ENCODE measurements at regions not wholly inside any gene's neighbourhood (a gene's known extent, or its start where the extent isn't known, plus 50 kb on each side); places are given as distances from the start of the nearest gene placed in this dataset.

DNA sequence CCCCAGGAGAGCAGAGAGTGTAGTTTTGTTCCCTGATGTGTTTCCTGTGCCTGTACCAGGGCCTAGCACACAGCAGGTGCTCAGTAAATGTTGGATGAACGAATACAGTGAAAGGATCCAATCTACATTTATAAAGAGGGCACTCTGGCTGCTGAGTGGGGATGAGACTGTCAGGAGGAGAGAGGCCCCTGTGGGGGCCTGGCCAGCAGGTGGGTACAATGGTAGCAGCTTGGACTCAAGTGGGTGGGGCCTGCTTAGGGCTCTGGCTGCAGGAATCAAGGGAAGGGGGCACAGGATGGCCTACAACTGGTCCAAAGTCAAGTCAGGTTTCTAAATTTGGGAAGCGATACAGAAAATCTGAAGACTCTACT is 156.6 kb upstream of the GRK3 start:
- no peak overlapping the region for H3K4me2 ChIP-seq (ENCODE audit: low read length)

GRCh38 chr22:25409240-25409639 is 155.2 kb upstream of the GRK3 start:
- H3K79me2 ChIP-seq (replicated peaks; ENCODE audit: insufficient read depth, low read length): no peaks in the 10 kb centered on the region
- H4K20me1 ChIP-seq (ENCODE audit: insufficient read depth): no peaks in the 10 kb centered on the region
- H3K9ac ChIP-seq (ENCODE audit: low read length): no peak overlapping the region
- H3K9me2 ChIP-seq (ENCODE audit: insufficient read depth, low read length): no peaks in the 10 kb centered on the region
- H3F3A ChIP-seq (ENCODE audit: insufficient read depth, low read length, poor library complexity, severe bottlenecking): no peaks in the 10 kb centered on the region
- no peaks in the 10 kb centered on the region for H3K36me3 ChIP-seq (ENCODE audit: insufficient read depth, low read length)
- peaks cover 4% of the 10 kb centered on the region for H3K9me3 ChIP-seq (ENCODE audit: low read length)
- no peak overlapping the region for H3K4me2 ChIP-seq (ENCODE audit: low read length)
- H3K27me3 ChIP-seq (ENCODE audit: insufficient read depth, low read depth, low read length): no peaks in the 10 kb centered on the region
- no peak overlapping the region for H3K27ac ChIP-seq (ENCODE audit: low read length)
- TF ChIP-seq RAD21 (conservative IDR thresholded peaks at IDR 0.05) (no peak), EP300 (conservative IDR thresholded peaks at IDR 0.05; ENCODE audit: poor library complexity, severe bottlenecking) (no peak), MXI1 (conservative IDR thresholded peaks at IDR 0.05; ENCODE audit: poor library complexity, severe bottlenecking) (no peak), POLR2AphosphoS5 (IDR thresholded peaks at IDR 0.05) (no peak), SMC3 (conservative IDR thresholded peaks at IDR 0.05; ENCODE audit: poor library complexity) (no peak), EZH2 (IDR thresholded peaks at IDR 0.05; ENCODE audit: borderline replicate concordance, insufficient read depth, low read length, poor library complexity, severe bottlenecking) (no peak), REST (IDR thresholded peaks at IDR 0.05; ENCODE audit: borderline replicate concordance) (no peak), TAF1 (IDR thresholded peaks at IDR 0.05; ENCODE audit: low read depth) (no peak)
- TF ChIP-seq, protein P1, sequence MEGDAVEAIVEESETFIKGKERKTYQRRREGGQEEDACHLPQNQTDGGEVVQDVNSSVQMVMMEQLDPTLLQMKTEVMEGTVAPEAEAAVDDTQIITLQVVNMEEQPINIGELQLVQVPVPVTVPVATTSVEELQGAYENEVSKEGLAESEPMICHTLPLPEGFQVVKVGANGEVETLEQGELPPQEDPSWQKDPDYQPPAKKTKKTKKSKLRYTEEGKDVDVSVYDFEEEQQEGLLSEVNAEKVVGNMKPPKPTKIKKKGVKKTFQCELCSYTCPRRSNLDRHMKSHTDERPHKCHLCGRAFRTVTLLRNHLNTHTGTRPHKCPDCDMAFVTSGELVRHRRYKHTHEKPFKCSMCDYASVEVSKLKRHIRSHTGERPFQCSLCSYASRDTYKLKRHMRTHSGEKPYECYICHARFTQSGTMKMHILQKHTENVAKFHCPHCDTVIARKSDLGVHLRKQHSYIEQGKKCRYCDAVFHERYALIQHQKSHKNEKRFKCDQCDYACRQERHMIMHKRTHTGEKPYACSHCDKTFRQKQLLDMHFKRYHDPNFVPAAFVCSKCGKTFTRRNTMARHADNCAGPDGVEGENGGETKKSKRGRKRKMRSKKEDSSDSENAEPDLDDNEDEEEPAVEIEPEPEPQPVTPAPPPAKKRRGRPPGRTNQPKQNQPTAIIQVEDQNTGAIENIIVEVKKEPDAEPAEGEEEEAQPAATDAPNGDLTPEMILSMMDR (IDR thresholded peaks at IDR 0.05; ENCODE audit: poor library complexity, severe bottlenecking): no peak
- no peak overlapping the region for H3K4me3 ChIP-seq (ENCODE audit: low read length)
- H2AFZ ChIP-seq (ENCODE audit: low read depth, low read length): no peak overlapping the region

More for the DNA sequence above, 156.6 kb upstream of the GRK3 start:
- Histone ChIP-seq H3K9me3 (ENCODE audit: low read length) (no peaks in the 10 kb centered on the region), H3K79me2 (replicated peaks; ENCODE audit: insufficient read depth, low read length) (no peaks in the 10 kb centered on the region), H3K9ac (ENCODE audit: low read length) (no peak overlapping the region), H3K36me3 (ENCODE audit: insufficient read depth, low read length) (no peaks in the 10 kb centered on the region), H2AFZ (ENCODE audit: low read depth, low read length) (no peak overlapping the region), H4K20me1 (ENCODE audit: insufficient read depth) (no peaks in the 10 kb centered on the region), H3K4me3 (ENCODE audit: low read length) (no peak overlapping the region), H3K27me3 (ENCODE audit: insufficient read depth, low read depth, low read length) (no peaks in the 10 kb centered on the region), H3F3A (ENCODE audit: insufficient read depth, low read length, poor library complexity, severe bottlenecking) (no peaks in the 10 kb centered on the region), H3K27ac (ENCODE audit: low read length) (no peak overlapping the region), H3K9me2 (ENCODE audit: insufficient read depth, low read length) (no peaks in the 10 kb centered on the region)
- TF ChIP-seq POLR2AphosphoS5 (IDR thresholded peaks at IDR 0.05): no peak
- no peak for TF ChIP-seq EP300 (conservative IDR thresholded peaks at IDR 0.05; ENCODE audit: poor library complexity, severe bottlenecking)
- no peak for TF ChIP-seq TAF1 (IDR thresholded peaks at IDR 0.05; ENCODE audit: low read depth)
- no peak for TF ChIP-seq RAD21 (conservative IDR thresholded peaks at IDR 0.05)
- TF ChIP-seq EZH2 (IDR thresholded peaks at IDR 0.05; ENCODE audit: borderline replicate concordance, insufficient read depth, low read length, poor library complexity, severe bottlenecking): no peak
- no peak for TF ChIP-seq REST (IDR thresholded peaks at IDR 0.05; ENCODE audit: borderline replicate concordance)
- TF ChIP-seq, protein P1 (IDR thresholded peaks at IDR 0.05; ENCODE audit: poor library complexity, severe bottlenecking): no peak
- no peak for TF ChIP-seq MXI1 (conservative IDR thresholded peaks at IDR 0.05; ENCODE audit: poor library complexity, severe bottlenecking)
- no peak for TF ChIP-seq SMC3 (conservative IDR thresholded peaks at IDR 0.05; ENCODE audit: poor library complexity)
